ENCODE measurements at regions not wholly inside any gene's neighbourhood (a gene's known extent, or its start where the extent isn't known, plus 50 kb on each side); places are given as distances from the start of the nearest gene placed in this dataset.

- Histone ChIP-seq H3K27ac (ENCODE audit: low read length) (no peak overlapping the region), H3K27me3 (ENCODE audit: low read depth, low read length) (no peaks in the 10 kb centered on the region), H3K36me3 (ENCODE audit: control insufficient read depth in 1 of 2, insufficient read depth in 2 of 2, low read length in 2 of 2) (no peaks in the 10 kb centered on the region), H3K4me3 (ENCODE audit: low read depth in 1 of 2, low read length in 2 of 2) (no peak overlapping the region), H3K4me1 (ENCODE audit: control insufficient read depth in 1 of 2, insufficient read depth in 2 of 2, low read length in 2 of 2) (peaks cover 0 to 9% of the 10 kb centered on the region in 2 donors), H3K9me3 (ENCODE audit: control insufficient read depth in 1 of 2, low read length in 2 of 2) (no peaks in the 10 kb centered on the region)
These were observed 143.0 kb upstream of the MYCN start for GRCh38 chr2:15797231-15797938.

- peaks cover 0 to 9% of the 10 kb centered on the region in 2 donors for H3K4me1 ChIP-seq (ENCODE audit: control insufficient read depth in 1 of 2, insufficient read depth in 2 of 2, low read length in 2 of 2)
- no peak overlapping the region for H3K4me3 ChIP-seq (ENCODE audit: low read depth in 1 of 2, low read length in 2 of 2)
- H3K36me3 ChIP-seq (ENCODE audit: control insufficient read depth in 1 of 2, insufficient read depth in 2 of 2, low read length in 2 of 2): no peaks in the 10 kb centered on the region
- no peak overlapping the region for H3K27ac ChIP-seq (ENCODE audit: low read length)
- H3K27me3 ChIP-seq (ENCODE audit: low read depth, low read length): no peaks in the 10 kb centered on the region
- no peaks in the 10 kb centered on the region for H3K9me3 ChIP-seq (ENCODE audit: control insufficient read depth in 1 of 2, low read length in 2 of 2)
These were observed 142.4 kb upstream of the MYCN start for GRCh38 chr2:15797939-15798281.

- Histone ChIP-seq H3K4me1 (ENCODE audit: control insufficient read depth in 1 of 2, insufficient read depth in 2 of 2, low read length in 2 of 2) (peaks cover 0 to 9% of the 10 kb centered on the region in 2 donors), H3K36me3 (ENCODE audit: control insufficient read depth in 1 of 2, insufficient read depth in 2 of 2, low read length in 2 of 2) (no peaks in the 10 kb centered on the region), H3K27ac (ENCODE audit: low read length) (no peak overlapping the region), H3K4me3 (ENCODE audit: low read depth in 1 of 2, low read length in 2 of 2) (no peak overlapping the region), H3K9me3 (ENCODE audit: control insufficient read depth in 1 of 2, low read length in 2 of 2) (no peaks in the 10 kb centered on the region), H3K27me3 (ENCODE audit: low read depth, low read length) (no peaks in the 10 kb centered on the region)
These were observed 141.5 kb upstream of the MYCN start for GRCh38 chr2:15798701-15799431.

GRCh38 chr2:15799432-15799827 is 140.9 kb upstream of the MYCN start:
- Histone ChIP-seq H3K27ac (ENCODE audit: low read length) (no peak overlapping the region), H3K36me3 (ENCODE audit: control insufficient read depth in 1 of 2, insufficient read depth in 2 of 2, low read length in 2 of 2) (no peaks in the 10 kb centered on the region), H3K9me3 (ENCODE audit: control insufficient read depth in 1 of 2, low read length in 2 of 2) (no peaks in the 10 kb centered on the region), H3K4me3 (ENCODE audit: low read depth in 1 of 2, low read length in 2 of 2) (no peak overlapping the region), H3K27me3 (ENCODE audit: low read depth, low read length) (no peaks in the 10 kb centered on the region), H3K4me1 (ENCODE audit: control insufficient read depth in 1 of 2, insufficient read depth in 2 of 2, low read length in 2 of 2) (peaks cover 0 to 9% of the 10 kb centered on the region in 2 donors)

GRCh38 chr2:15800495-15801329 is 139.6 kb upstream of the MYCN start:
- peaks cover 0 to 3% of the 10 kb centered on the region in 2 donors for H3K4me1 ChIP-seq (ENCODE audit: control insufficient read depth in 1 of 2, insufficient read depth in 2 of 2, low read length in 2 of 2)
- H3K36me3 ChIP-seq (ENCODE audit: control insufficient read depth in 1 of 2, insufficient read depth in 2 of 2, low read length in 2 of 2): no peaks in the 10 kb centered on the region
- no peak overlapping the region for H3K4me3 ChIP-seq (ENCODE audit: low read depth in 1 of 2, low read length in 2 of 2)
- no peaks in the 10 kb centered on the region for H3K9me3 ChIP-seq (ENCODE audit: control insufficient read depth in 1 of 2, low read length in 2 of 2)
- no peak overlapping the region for H3K27ac ChIP-seq (ENCODE audit: low read length)
- H3K27me3 ChIP-seq (ENCODE audit: low read depth, low read length): no peaks in the 10 kb centered on the region

GRCh38 chr2:15801439-15801838 is 138.9 kb upstream of the MYCN start:
- no peak overlapping the region for H3K4me3 ChIP-seq (ENCODE audit: low read depth in 1 of 2, low read length in 2 of 2)
- H3K9me3 ChIP-seq (ENCODE audit: control insufficient read depth in 1 of 2, low read length in 2 of 2): no peaks in the 10 kb centered on the region
- no peaks in the 10 kb centered on the region for H3K4me1 ChIP-seq (ENCODE audit: control insufficient read depth in 1 of 2, insufficient read depth in 2 of 2, low read length in 2 of 2)
- no peaks in the 10 kb centered on the region for H3K36me3 ChIP-seq (ENCODE audit: control insufficient read depth in 1 of 2, insufficient read depth in 2 of 2, low read length in 2 of 2)
- H3K27ac ChIP-seq (ENCODE audit: low read length): no peak overlapping the region
- H3K27me3 ChIP-seq (ENCODE audit: low read depth, low read length): no peaks in the 10 kb centered on the region

- Histone ChIP-seq H3K4me1 (ENCODE audit: control insufficient read depth in 1 of 2, insufficient read depth in 2 of 2, low read length in 2 of 2) (no peaks in the 10 kb centered on the region), H3K9me3 (ENCODE audit: control insufficient read depth in 1 of 2, low read length in 2 of 2) (no peaks in the 10 kb centered on the region), H3K27ac (ENCODE audit: low read length) (no peak overlapping the region), H3K27me3 (ENCODE audit: low read depth, low read length) (no peaks in the 10 kb centered on the region), H3K4me3 (ENCODE audit: low read depth in 1 of 2, low read length in 2 of 2) (no peak overlapping the region), H3K36me3 (ENCODE audit: control insufficient read depth in 1 of 2, insufficient read depth in 2 of 2, low read length in 2 of 2) (no peaks in the 10 kb centered on the region)
These were observed 138.4 kb upstream of the MYCN start for GRCh38 chr2:15801904-15802303.

GRCh38 chr2:15802657-15803542 is 137.4 kb upstream of the MYCN start:
- Histone ChIP-seq H3K9me3 (ENCODE audit: control insufficient read depth in 1 of 2, low read length in 2 of 2) (no peaks in the 10 kb centered on the region), H3K36me3 (ENCODE audit: control insufficient read depth in 1 of 2, insufficient read depth in 2 of 2, low read length in 2 of 2) (no peaks in the 10 kb centered on the region), H3K4me1 (ENCODE audit: control insufficient read depth in 1 of 2, insufficient read depth in 2 of 2, low read length in 2 of 2) (no peaks in the 10 kb centered on the region), H3K27me3 (ENCODE audit: low read depth, low read length) (no peaks in the 10 kb centered on the region), H3K27ac (ENCODE audit: low read length) (no peak overlapping the region), H3K4me3 (ENCODE audit: low read depth in 1 of 2, low read length in 2 of 2) (no peak overlapping the region)

- H3K4me3 ChIP-seq (ENCODE audit: low read depth in 1 of 2, low read length in 2 of 2): no peak overlapping the region
- H3K4me1 ChIP-seq (ENCODE audit: control insufficient read depth in 1 of 2, insufficient read depth in 2 of 2, low read length in 2 of 2): no peaks in the 10 kb centered on the region
- no peaks in the 10 kb centered on the region for H3K9me3 ChIP-seq (ENCODE audit: control insufficient read depth in 1 of 2, low read length in 2 of 2)
- H3K27ac ChIP-seq (ENCODE audit: low read length): no peak overlapping the region
- H3K36me3 ChIP-seq (ENCODE audit: control insufficient read depth in 1 of 2, insufficient read depth in 2 of 2, low read length in 2 of 2): no peaks in the 10 kb centered on the region
- H3K27me3 ChIP-seq (ENCODE audit: low read depth, low read length): no peaks in the 10 kb centered on the region
These were observed 136.7 kb upstream of the MYCN start for GRCh38 chr2:15803543-15804245.

- Histone ChIP-seq H3K4me3 (ENCODE audit: low read depth in 1 of 2, low read length in 2 of 2) (no peak overlapping the region), H3K27me3 (ENCODE audit: low read depth, low read length) (no peaks in the 10 kb centered on the region), H3K4me1 (ENCODE audit: control insufficient read depth in 1 of 2, insufficient read depth in 2 of 2, low read length in 2 of 2) (no peaks in the 10 kb centered on the region), H3K36me3 (ENCODE audit: control insufficient read depth in 1 of 2, insufficient read depth in 2 of 2, low read length in 2 of 2) (no peaks in the 10 kb centered on the region), H3K27ac (ENCODE audit: low read length) (no peak overlapping the region), H3K9me3 (ENCODE audit: control insufficient read depth in 1 of 2, low read length in 2 of 2) (no peaks in the 10 kb centered on the region)
These were observed 136.1 kb upstream of the MYCN start for GRCh38 chr2:15804246-15804619.
